ENCODE measurements at regions not wholly inside any gene's neighbourhood (a gene's known extent, or its start where the extent isn't known, plus 50 kb on each side); places are given as distances from the start of the nearest gene placed in this dataset.
"Not testable (repeated sequence)": the region's sequence is repeated elsewhere in the genome, so short reads cannot be mapped to it uniquely, and the experiment has no call there.

DNA sequence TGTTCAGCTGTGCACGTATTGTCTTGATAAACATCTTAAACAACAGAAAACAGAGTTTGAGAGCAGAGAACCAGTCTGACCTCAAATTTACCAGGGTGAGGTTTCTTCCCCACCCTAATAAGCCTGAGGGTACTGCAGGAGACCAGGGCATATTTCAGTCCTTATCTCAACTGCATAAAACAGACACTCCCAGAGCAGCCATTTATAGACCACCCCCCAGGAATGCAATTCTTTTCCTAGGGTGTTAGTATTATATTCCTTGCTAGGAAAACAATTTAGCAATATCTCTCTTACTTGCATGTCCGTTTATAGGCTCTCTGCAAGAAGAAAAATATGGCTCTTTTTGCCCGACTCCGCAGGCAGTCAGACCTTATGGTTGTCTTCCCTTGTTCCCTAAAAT lies 747.2 kb downstream of the TTLL7 start:
- TF ChIP-seq, protein P1, sequence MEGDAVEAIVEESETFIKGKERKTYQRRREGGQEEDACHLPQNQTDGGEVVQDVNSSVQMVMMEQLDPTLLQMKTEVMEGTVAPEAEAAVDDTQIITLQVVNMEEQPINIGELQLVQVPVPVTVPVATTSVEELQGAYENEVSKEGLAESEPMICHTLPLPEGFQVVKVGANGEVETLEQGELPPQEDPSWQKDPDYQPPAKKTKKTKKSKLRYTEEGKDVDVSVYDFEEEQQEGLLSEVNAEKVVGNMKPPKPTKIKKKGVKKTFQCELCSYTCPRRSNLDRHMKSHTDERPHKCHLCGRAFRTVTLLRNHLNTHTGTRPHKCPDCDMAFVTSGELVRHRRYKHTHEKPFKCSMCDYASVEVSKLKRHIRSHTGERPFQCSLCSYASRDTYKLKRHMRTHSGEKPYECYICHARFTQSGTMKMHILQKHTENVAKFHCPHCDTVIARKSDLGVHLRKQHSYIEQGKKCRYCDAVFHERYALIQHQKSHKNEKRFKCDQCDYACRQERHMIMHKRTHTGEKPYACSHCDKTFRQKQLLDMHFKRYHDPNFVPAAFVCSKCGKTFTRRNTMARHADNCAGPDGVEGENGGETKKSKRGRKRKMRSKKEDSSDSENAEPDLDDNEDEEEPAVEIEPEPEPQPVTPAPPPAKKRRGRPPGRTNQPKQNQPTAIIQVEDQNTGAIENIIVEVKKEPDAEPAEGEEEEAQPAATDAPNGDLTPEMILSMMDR (IDR thresholded peaks at IDR 0.05), result not testable (repeated sequence)
- not testable (repeated sequence) for TF ChIP-seq EP300, POLR2A, POLR2AphosphoS5 (IDR thresholded peaks at IDR 0.05)

Data from upper lobe of left lung (tissue), 4 donors.